Endothelial cell of umbilical vein (primary cell): ENCODE measurements at regions not wholly inside any gene's neighbourhood (a gene's known extent, or its start where the extent isn't known, plus 50 kb on each side); places are given as distances from the start of the nearest gene placed in this dataset.

Experiments
- BruUV-seq: library from RNA; stranded (reverse); fragments of 400-500 nt; replicated peaks from 2 replicates; lab custom pipeline; 2021; lab: Mats Ljungman, UMichigan
- CTCF ChIA-PET: fragments of 300-600, 350-600 bp; sonication (Branson Sonifier 250); formaldehyde crosslinking; loops from one replicate; lab custom pipeline; 2021; ENCODE audit warnings: antibody characterized with exemption, inconsistent platforms; lab: Charles Lee
- POLR2A ChIA-PET: fragments of 300-600, 350-600 bp; sonication (Branson Sonifier 250); formaldehyde crosslinking; loops from one replicate; lab custom pipeline; 2021; ENCODE audit warnings: antibody characterized with exemption, inconsistent platforms; lab: Charles Lee
- DNase-seq: peaks from one replicate; pipeline ENCODE4 v3.0.0-alpha.2; 2011; ENCODE audit warnings: low read depth, low spot score
- FAIRE-seq: peaks from 2 replicates; lab custom pipeline; 2011; peaks lifted over from hg19 to GRCh38; lab: Jason Lieb, UNC
- H2AFZ ChIP-seq: 2 replicates; pipeline ENCODE4 v1.6.0; 2012; ENCODE audit warnings: low read depth, low read length, control low read depth, inconsistent platforms
- H3K27ac ChIP-seq: 2 replicates; pipeline ENCODE4 v1.5.1; 2011; ENCODE audit warnings: low read depth, mild to moderate bottlenecking, control low read depth, low read length, moderate library complexity; ENCODE audit not compliant: insufficient read depth
- H3K27me3 ChIP-seq, 2 experiments: 2 replicates each; pipeline versions ENCODE4 v1.6.0 to v1.6.1; 2011; ENCODE audit warnings: low read length in 2 of 2, mixed read lengths in 1 of 2; ENCODE audit not compliant: control insufficient read depth in 2 of 2, insufficient read depth in 2 of 2
- H3K36me3 ChIP-seq, 2 experiments: 2 replicates in 1 of 2; 3 replicates in 1 of 2; pipeline ENCODE4 v1.5.1; 2011; ENCODE audit warnings: low read length in 2 of 2, mild to moderate bottlenecking in 1 of 2, moderate library complexity in 1 of 2; ENCODE audit not compliant: control insufficient read depth in 2 of 2, insufficient read depth in 2 of 2; ENCODE audit errors: extremely low read depth in 1 of 2
- H3K4me1 ChIP-seq: 3 replicates; pipeline ENCODE4 v1.5.1; 2011; ENCODE audit warnings: mild to moderate bottlenecking, low read length; ENCODE audit not compliant: control insufficient read depth, insufficient read depth; ENCODE audit errors: extremely low read depth
- H3K4me2 ChIP-seq: 2 replicates; pipeline ENCODE4 v1.6.1; 2011; ENCODE audit warnings: low read length, control low read depth, mixed read lengths; ENCODE audit not compliant: insufficient read depth
- H3K4me3 ChIP-seq, 3 experiments: fragments of 200-600 bp in 1 of 3; sonication (generic), shearing (Covaris generic) in 1 of 3; replicated peaks in 1 of 3; 2 replicates each; pipeline ENCODE4 v1.5.1; 2011 to 2016; ENCODE audit warnings: control low read depth in 3 of 3, low read length in 3 of 3, mild to moderate bottlenecking in 2 of 3, inconsistent platforms in 1 of 3, low read depth in 1 of 3, moderate library complexity in 1 of 3; ENCODE audit not compliant: insufficient read depth in 1 of 3
- H3K79me2 ChIP-seq: 2 replicates; pipeline ENCODE4 v1.6.0; 2012; ENCODE audit warnings: low read length, inconsistent platforms; ENCODE audit not compliant: control insufficient read depth, insufficient read depth
- H3K9ac ChIP-seq: replicated peaks from 2 replicates; pipeline ENCODE3; 2011; ENCODE audit warnings: low read length, control low read depth; ENCODE audit not compliant: insufficient read depth; ENCODE audit errors: extremely low read depth
- H3K9me1 ChIP-seq: replicated peaks from 3 replicates; pipeline ENCODE4 v1.6.0; 2011; ENCODE audit warnings: mild to moderate bottlenecking, low read length; ENCODE audit not compliant: control insufficient read depth, insufficient read depth; ENCODE audit errors: extremely low read depth
- H3K9me3 ChIP-seq: replicated peaks from 2 replicates; pipeline ENCODE4 v1.5.1; 2012; ENCODE audit warnings: low read length, inconsistent platforms; ENCODE audit not compliant: control insufficient read depth, insufficient read depth
- H4K20me1 ChIP-seq: replicated peaks from 2 replicates; pipeline ENCODE3; 2011; ENCODE audit warnings: mild to moderate bottlenecking, low read length; ENCODE audit not compliant: control insufficient read depth, insufficient read depth; ENCODE audit errors: extremely low read depth
- EZH2 ChIP-seq: IDR thresholded peaks from 2 replicates; pipeline ENCODE4 v1.6.1; 2012; ENCODE audit warnings: borderline replicate concordance, low read depth, mild to moderate bottlenecking, moderate library complexity, low read length, inconsistent platforms; ENCODE audit not compliant: severe bottlenecking
- FOS ChIP-seq: IDR thresholded peaks from 2 replicates; pipeline ENCODE4 v1.6.1; 2011; ENCODE audit warnings: mild to moderate bottlenecking, low read length, moderate library complexity, borderline replicate concordance; ENCODE audit not compliant: insufficient read depth
- GATA2 ChIP-seq: IDR thresholded peaks from 2 replicates; pipeline ENCODE4 v1.7.0; 2011; ENCODE audit warnings: low read depth, mild to moderate bottlenecking, moderate library complexity, mixed read lengths, low read length; ENCODE audit not compliant: insufficient read length, insufficient read depth
- JUN ChIP-seq: IDR thresholded peaks from 2 replicates; pipeline ENCODE4 v1.6.1; 2011; ENCODE audit warnings: borderline replicate concordance, low read depth; ENCODE audit not compliant: insufficient read length, insufficient read depth
- MYC ChIP-seq: IDR thresholded peaks from one replicate; pipeline ENCODE4 v1.6.1; 2011; ENCODE audit warnings: mild to moderate bottlenecking, low read depth, low read length
- POLR2A ChIP-seq: IDR thresholded peaks from 2 replicates; pipeline ENCODE4 v1.6.1; 2012; ENCODE audit warnings: low read depth, mild to moderate bottlenecking, control low read depth, low read length
- POLR2AphosphoS5 ChIP-seq: IDR thresholded peaks from 2 replicates; pipeline ENCODE4 v1.6.1; 2012; ENCODE audit warnings: low read depth, mild to moderate bottlenecking, control low read depth, low read length, moderate library complexity; ENCODE audit not compliant: insufficient read depth
- dilution Hi-C: fragments of 300-500 bp; cut with MboI; formaldehyde crosslinking; loops from one replicate; pipeline ENCODE4 v1.15.0; 2019; ENCODE audit warnings: low sequenced_read_pairs; ENCODE audit not compliant: extremely low pct_ligation_motif_present
- intact Hi-C: fragments of 100-400 bp; cut with micrococcal nuclease; formaldehyde crosslinking; loops from one replicate; pipeline ENCODE4 v1.10.0; 2022
- TF ChIP-seq, protein P1 (sequence below): IDR thresholded peaks from 2 replicates; pipeline ENCODE4 v1.6.1; 2011; ENCODE audit not compliant: insufficient read depth, insufficient read length
- TF ChIP-seq, protein P2 (sequence below), 2 donors: IDR thresholded peaks; 1 replicate in 1 of 2; 2 replicates in 1 of 2; pipeline ENCODE4 v1.5.1; 2011; ENCODE audit warnings: low read length in 2 of 2, mild to moderate bottlenecking in 2 of 2, moderate library complexity in 2 of 2, control low read depth in 1 of 2, inconsistent platforms in 1 of 2, low read depth in 1 of 2; ENCODE audit not compliant: insufficient read depth in 1 of 2; ENCODE audit errors: extremely low read depth in 1 of 2

DNA sequence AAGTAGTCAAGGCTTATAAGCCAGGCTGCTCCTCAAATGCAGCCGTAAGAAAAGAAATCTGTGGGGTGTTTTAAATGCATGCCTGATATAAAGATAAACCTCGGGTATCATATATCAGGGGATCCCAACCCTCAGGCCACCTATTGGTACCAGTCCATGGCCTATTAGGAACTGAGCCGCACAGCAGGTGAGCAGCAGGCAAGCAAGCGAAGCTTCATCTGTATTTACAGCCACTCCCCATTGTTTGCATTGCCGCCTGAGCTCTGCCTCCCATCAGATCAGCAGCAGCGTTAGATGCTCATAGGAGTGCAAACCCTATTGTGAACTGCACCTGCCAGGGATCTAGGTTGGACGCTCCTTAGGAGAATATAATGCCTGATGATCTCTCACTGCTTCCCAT is 233.5 kb upstream of the SERP2 start:
- Histone ChIP-seq H3K9me1 (no peaks in the 10 kb centered on the region), H4K20me1 (no peaks in the 10 kb centered on the region), H3K36me3 (no peaks in the 10 kb centered on the region), H3K9ac (no peak overlapping the region), H3K9me3 (no peaks in the 10 kb centered on the region), H3K27me3 (no peaks in the 10 kb centered on the region), H3K79me2 (no peaks in the 10 kb centered on the region), H2AFZ (no peak overlapping the region), H3K4me1 (peaks cover 18% of the 10 kb centered on the region), H3K4me2 (no peak overlapping the region), H3K27ac (no peak overlapping the region), H3K4me3 (no peak overlapping the region)
- no peak for TF ChIP-seq POLR2AphosphoS5
- TF ChIP-seq MYC, result no peak
- no peak for TF ChIP-seq POLR2A
- TF ChIP-seq FOS, result no peak
- TF ChIP-seq, protein P1, sequence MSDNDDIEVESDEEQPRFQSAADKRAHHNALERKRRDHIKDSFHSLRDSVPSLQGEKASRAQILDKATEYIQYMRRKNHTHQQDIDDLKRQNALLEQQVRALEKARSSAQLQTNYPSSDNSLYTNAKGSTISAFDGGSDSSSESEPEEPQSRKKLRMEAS, result no peak
- TF ChIP-seq GATA2, result no peak
- no peak for TF ChIP-seq EZH2
- no peak for TF ChIP-seq JUN
- TF ChIP-seq, protein P2, sequence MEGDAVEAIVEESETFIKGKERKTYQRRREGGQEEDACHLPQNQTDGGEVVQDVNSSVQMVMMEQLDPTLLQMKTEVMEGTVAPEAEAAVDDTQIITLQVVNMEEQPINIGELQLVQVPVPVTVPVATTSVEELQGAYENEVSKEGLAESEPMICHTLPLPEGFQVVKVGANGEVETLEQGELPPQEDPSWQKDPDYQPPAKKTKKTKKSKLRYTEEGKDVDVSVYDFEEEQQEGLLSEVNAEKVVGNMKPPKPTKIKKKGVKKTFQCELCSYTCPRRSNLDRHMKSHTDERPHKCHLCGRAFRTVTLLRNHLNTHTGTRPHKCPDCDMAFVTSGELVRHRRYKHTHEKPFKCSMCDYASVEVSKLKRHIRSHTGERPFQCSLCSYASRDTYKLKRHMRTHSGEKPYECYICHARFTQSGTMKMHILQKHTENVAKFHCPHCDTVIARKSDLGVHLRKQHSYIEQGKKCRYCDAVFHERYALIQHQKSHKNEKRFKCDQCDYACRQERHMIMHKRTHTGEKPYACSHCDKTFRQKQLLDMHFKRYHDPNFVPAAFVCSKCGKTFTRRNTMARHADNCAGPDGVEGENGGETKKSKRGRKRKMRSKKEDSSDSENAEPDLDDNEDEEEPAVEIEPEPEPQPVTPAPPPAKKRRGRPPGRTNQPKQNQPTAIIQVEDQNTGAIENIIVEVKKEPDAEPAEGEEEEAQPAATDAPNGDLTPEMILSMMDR (IDR thresholded peaks at IDR 0.05; ENCODE audit: extremely low read depth in 1 of 2, insufficient read depth in 1 of 2, low read depth in 1 of 2, low read length in 2 of 2), result no peak
- DNase-seq, result no peak
- intact Hi-C loops (loop anchor here (5.0 kb wide), 4 partner anchors 88 to 437 kb away; partner anchors contain the start of gene TSC22D1), dilution Hi-C loops (no loop called here)
- CTCF ChIA-PET, result no interaction called here
- BruUV-seq, result no TSS peak
- FAIRE-seq, result no peak
- POLR2A ChIA-PET, result interaction anchor here (0.8 to 2.1 kb wide), 2 partner anchors 7 to 296 kb away, joined by 3 to 13 read pairs; no protein-coding TSS in a partner anchor
